SKM-1 (cell line): ENCODE measurements at regions not wholly inside any gene's neighbourhood (a gene's known extent, or its start where the extent isn't known, plus 50 kb on each side); places are given as distances from the start of the nearest gene placed in this dataset.
A peak's percentile ranks its signal among the peaks of the same experiment; 100 is the strongest.
"Not testable (repeated sequence)": the region's sequence is repeated elsewhere in the genome, so short reads cannot be mapped to it uniquely, and the experiment has no call there.

ENCODE experiments used
- DNase-seq: peaks from one replicate; lab custom pipeline; 2025; ENCODE audit not compliant: unreplicated experiment; lab: John Stamatoyannopoulos, UW

- DNase-seq, result no peak
These were observed 137.7 kb downstream of the AHR start for GRCh38 chr7:17436126-17436525.

- no peak for DNase-seq
These were observed 139.1 kb downstream of the AHR start for GRCh38 chr7:17437586-17437985.

- DNase-seq, result not testable (repeated sequence)
These were observed 141.8 kb downstream of the AHR start for GRCh38 chr7:17440025-17440784.

- DNase-seq, result no peak
These were observed 142.4 kb downstream of the AHR start for GRCh38 chr7:17440831-17441230.

GRCh38 chr7:17441557-17441956 lies 143.1 kb downstream of the AHR start:
- no peak for DNase-seq

- DNase-seq, result no peak
These were observed 145.7 kb downstream of the AHR start for GRCh38 chr7:17444151-17444550.

- no peak for DNase-seq
These were observed 146.2 kb downstream of the AHR start for GRCh38 chr7:17444673-17445072.

- DNase-seq, result no peak
These were observed 147.9 kb downstream of the AHR start for GRCh38 chr7:17446340-17446739.

GRCh38 chr7:17447728-17448478 lies 149.5 kb downstream of the AHR start:
- DNase-seq, result no peak

- no peak for DNase-seq
These were observed 150.3 kb downstream of the AHR start for GRCh38 chr7:17448479-17449423.

GRCh38 chr7:17456541-17456940 lies 158.1 kb downstream of the AHR start:
- DNase-seq, result no peak

- no peak for DNase-seq
These were observed 161.5 kb downstream of the AHR start for GRCh38 chr7:17460001-17460400.

- no peak for DNase-seq
These were observed 162.2 kb downstream of the AHR start for GRCh38 chr7:17460665-17461064.

GRCh38 chr7:17462131-17462631 lies 163.7 kb downstream of the AHR start:
- no peak for DNase-seq

- peak; percentile 2 for DNase-seq
These were observed 165.1 kb downstream of the AHR start for GRCh38 chr7:17463511-17464085.

- DNase-seq, result no peak
These were observed 167.8 kb downstream of the AHR start for GRCh38 chr7:17466216-17466615.

GRCh38 chr7:17467386-17467945 lies 169.0 kb downstream of the AHR start:
- no peak for DNase-seq

GRCh38 chr7:17471325-17471724 lies 172.9 kb downstream of the AHR start:
- DNase-seq, result no peak

- no peak for DNase-seq
These were observed 174.1 kb downstream of the AHR start for GRCh38 chr7:17472518-17472917.

GRCh38 chr7:17472939-17473338 lies 174.5 kb downstream of the AHR start:
- DNase-seq, result no peak
